ENCODE measurements at regions not wholly inside any gene's neighbourhood (a gene's known extent, or its start where the extent isn't known, plus 50 kb on each side); places are given as distances from the start of the nearest gene placed in this dataset.
A peak's percentile ranks its signal among the peaks of the same experiment; 100 is the strongest.

GRCh38 chr9:129507805-129508204 lies 113.1 kb downstream of the C9orf50 start:
- DNase-seq (ENCODE audit: low read depth) = no peak
- H3K4me3 ChIP-seq (ENCODE audit: control insufficient read depth, low read depth, low read length) = no peak overlapping the region
- TF ChIP-seq CTCF (conservative IDR thresholded peaks at IDR 0.05; ENCODE audit: control insufficient read depth, insufficient read depth, low read depth, low read length) = no peak

GRCh38 chr9:129506892-129507291 lies 114.0 kb downstream of the C9orf50 start:
- H3K4me3 ChIP-seq (ENCODE audit: control insufficient read depth, low read depth, low read length) = no peak overlapping the region
- TF ChIP-seq CTCF (conservative IDR thresholded peaks at IDR 0.05; ENCODE audit: control insufficient read depth, insufficient read depth, low read depth, low read length) = no peak
- DNase-seq (ENCODE audit: low read depth) = peak; percentile 36

- TF ChIP-seq CTCF (conservative IDR thresholded peaks at IDR 0.05; ENCODE audit: control insufficient read depth, insufficient read depth, low read depth, low read length) = no peak
- H3K4me3 ChIP-seq (ENCODE audit: control insufficient read depth, low read depth, low read length) = no peak overlapping the region
- no peak for DNase-seq (ENCODE audit: low read depth)
Observed at GRCh38 chr9:129506041-129506440, 114.9 kb downstream of the C9orf50 start.

- DNase-seq (ENCODE audit: low read depth) = no peak
- H3K4me3 ChIP-seq (ENCODE audit: control insufficient read depth, low read depth, low read length) = no peak overlapping the region
- TF ChIP-seq CTCF (conservative IDR thresholded peaks at IDR 0.05; ENCODE audit: control insufficient read depth, insufficient read depth, low read depth, low read length) = no peak
Observed at GRCh38 chr9:129505270-129505902, 115.5 kb downstream of the C9orf50 start.

GRCh38 chr9:129504404-129504803 lies 116.5 kb downstream of the C9orf50 start:
- H3K4me3 ChIP-seq (ENCODE audit: control insufficient read depth, low read depth, low read length) = no peak overlapping the region
- DNase-seq (ENCODE audit: low read depth) = no peak
- no peak for TF ChIP-seq CTCF (conservative IDR thresholded peaks at IDR 0.05; ENCODE audit: control insufficient read depth, insufficient read depth, low read depth, low read length)

GRCh38 chr9:129501771-129502319 lies 119.1 kb downstream of the C9orf50 start:
- DNase-seq (ENCODE audit: low read depth) = no peak
- H3K4me3 ChIP-seq (ENCODE audit: control insufficient read depth, low read depth, low read length) = no peak overlapping the region
- TF ChIP-seq CTCF (conservative IDR thresholded peaks at IDR 0.05; ENCODE audit: control insufficient read depth, insufficient read depth, low read depth, low read length) = no peak

All from fibroblast of mammary gland (primary cell).